GM12878 (cell line): ENCODE measurements at regions not wholly inside any gene's neighbourhood (a gene's known extent, or its start where the extent isn't known, plus 50 kb on each side); places are given as distances from the start of the nearest gene placed in this dataset.

Experiments used
- ATF2 ChIP-seq: IDR thresholded peaks from 2 replicates; pipeline ENCODE4 v1.6.1; 2012; ENCODE audit warnings: low read length, inconsistent platforms
- CBFB ChIP-seq: IDR thresholded peaks from 2 replicates; pipeline ENCODE4 v1.6.1; 2016; ENCODE audit warnings: antibody characterized with exemption, low read depth
- EZH2 ChIP-seq: IDR thresholded peaks from 2 replicates; pipeline ENCODE4 v1.6.1; 2012; ENCODE audit warnings: low read depth, mild to moderate bottlenecking, control low read depth, inconsistent platforms, low read length, borderline replicate concordance; ENCODE audit not compliant: control insufficient read depth
- JUNB ChIP-seq: IDR thresholded peaks from 2 replicates; pipeline ENCODE4 v1.6.1; 2016; ENCODE audit warnings: antibody characterized with exemption, mild to moderate bottlenecking
- MXI1 ChIP-seq: fragments of 150-350 bp; IDR thresholded peaks from 2 replicates; pipeline ENCODE4 v1.6.1; 2011; ENCODE audit warnings: low read depth, mild to moderate bottlenecking, inconsistent platforms, low read length, improper control_type of control experiment
- NFIC ChIP-seq: IDR thresholded peaks from 2 replicates; pipeline ENCODE4 v1.6.1; 2012; ENCODE audit warnings: low read depth, mild to moderate bottlenecking, inconsistent platforms, low read length, moderate library complexity
- NRF1 ChIP-seq: conservative IDR thresholded peaks from 2 replicates; pipeline ENCODE4 v1.6.1; 2011; ENCODE audit warnings: mild to moderate bottlenecking, low read depth, low read length, improper control_type of control experiment
- PKNOX1 ChIP-seq: fragments of 450-650 bp; IDR thresholded peaks from 2 replicates; pipeline ENCODE4 v1.6.1; 2016; ENCODE audit warnings: mild to moderate bottlenecking
- POLR2A ChIP-seq: IDR thresholded peaks from 2 replicates; pipeline ENCODE4 v1.6.1; 2011; ENCODE audit warnings: low read depth, mild to moderate bottlenecking, low read length
- POLR2AphosphoS5 ChIP-seq: IDR thresholded peaks from 2 replicates; pipeline ENCODE4 v1.6.1; 2011; ENCODE audit warnings: mild to moderate bottlenecking, low read length, inconsistent platforms
- SMAD5 ChIP-seq: IDR thresholded peaks from 2 replicates; pipeline ENCODE4 v1.6.1; 2016; ENCODE audit warnings: antibody characterized with exemption, low read depth
- TBL1XR1 ChIP-seq: IDR thresholded peaks from 2 replicates; pipeline ENCODE4 v1.6.1; 2012; ENCODE audit warnings: low read depth, low read length, improper control_type of control experiment
- TF ChIP-seq, protein P1 (sequence below), 3 experiments: IDR thresholded peaks in 2 of 3; conservative IDR thresholded peaks in 1 of 3; 2 replicates each; pipeline ENCODE4 v1.5.1; 2011; ENCODE audit warnings: low read depth in 3 of 3, low read length in 3 of 3, mild to moderate bottlenecking in 3 of 3, control low read depth in 2 of 3, moderate library complexity in 2 of 3, inconsistent platforms in 1 of 3, mixed read lengths in 1 of 3; ENCODE audit not compliant: control insufficient read depth in 2 of 3, insufficient read depth in 1 of 3; ENCODE audit errors: extremely low read depth in 1 of 3
- TF ChIP-seq, protein P2 (sequence below): IDR thresholded peaks from 2 replicates; pipeline ENCODE4 v1.6.1; 2011; ENCODE audit warnings: low read depth, low read length, improper control_type of control experiment, borderline replicate concordance

- TF ChIP-seq PKNOX1: no peak
- no peak for TF ChIP-seq ATF2
- TF ChIP-seq, protein P1, sequence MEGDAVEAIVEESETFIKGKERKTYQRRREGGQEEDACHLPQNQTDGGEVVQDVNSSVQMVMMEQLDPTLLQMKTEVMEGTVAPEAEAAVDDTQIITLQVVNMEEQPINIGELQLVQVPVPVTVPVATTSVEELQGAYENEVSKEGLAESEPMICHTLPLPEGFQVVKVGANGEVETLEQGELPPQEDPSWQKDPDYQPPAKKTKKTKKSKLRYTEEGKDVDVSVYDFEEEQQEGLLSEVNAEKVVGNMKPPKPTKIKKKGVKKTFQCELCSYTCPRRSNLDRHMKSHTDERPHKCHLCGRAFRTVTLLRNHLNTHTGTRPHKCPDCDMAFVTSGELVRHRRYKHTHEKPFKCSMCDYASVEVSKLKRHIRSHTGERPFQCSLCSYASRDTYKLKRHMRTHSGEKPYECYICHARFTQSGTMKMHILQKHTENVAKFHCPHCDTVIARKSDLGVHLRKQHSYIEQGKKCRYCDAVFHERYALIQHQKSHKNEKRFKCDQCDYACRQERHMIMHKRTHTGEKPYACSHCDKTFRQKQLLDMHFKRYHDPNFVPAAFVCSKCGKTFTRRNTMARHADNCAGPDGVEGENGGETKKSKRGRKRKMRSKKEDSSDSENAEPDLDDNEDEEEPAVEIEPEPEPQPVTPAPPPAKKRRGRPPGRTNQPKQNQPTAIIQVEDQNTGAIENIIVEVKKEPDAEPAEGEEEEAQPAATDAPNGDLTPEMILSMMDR (IDR thresholded peaks at IDR 0.05 in 2 of 3, conservative IDR thresholded peaks at IDR 0.05 in 1 of 3; ENCODE audit: control insufficient read depth in 2 of 3, extremely low read depth in 1 of 3, insufficient read depth in 1 of 3, low read depth in 3 of 3, low read length in 3 of 3): no peak
- no peak for TF ChIP-seq SMAD5
- TF ChIP-seq JUNB: no peak
- no peak for TF ChIP-seq NRF1
- no peak for TF ChIP-seq NFIC
- TF ChIP-seq, protein P2, sequence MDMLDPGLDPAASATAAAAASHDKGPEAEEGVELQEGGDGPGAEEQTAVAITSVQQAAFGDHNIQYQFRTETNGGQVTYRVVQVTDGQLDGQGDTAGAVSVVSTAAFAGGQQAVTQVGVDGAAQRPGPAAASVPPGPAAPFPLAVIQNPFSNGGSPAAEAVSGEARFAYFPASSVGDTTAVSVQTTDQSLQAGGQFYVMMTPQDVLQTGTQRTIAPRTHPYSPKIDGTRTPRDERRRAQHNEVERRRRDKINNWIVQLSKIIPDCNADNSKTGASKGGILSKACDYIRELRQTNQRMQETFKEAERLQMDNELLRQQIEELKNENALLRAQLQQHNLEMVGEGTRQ: no peak
- no peak for TF ChIP-seq EZH2
- no peak for TF ChIP-seq POLR2AphosphoS5
- no peak for TF ChIP-seq CBFB
- TF ChIP-seq MXI1: no peak
- TF ChIP-seq POLR2A: no peak
- no peak for TF ChIP-seq TBL1XR1
Observed at GRCh38 chr11:92834296-92835020, 135.0 kb upstream of the MTNR1B start.
